Esophagus squamous epithelium (tissue), 4 donors: ENCODE measurements at regions not wholly inside any gene's neighbourhood (a gene's known extent, or its start where the extent isn't known, plus 50 kb on each side); places are given as distances from the start of the nearest gene placed in this dataset.

Source experiments
- POLR2A ChIP-seq, 4 donors: fragments of 450-650 bp; IDR thresholded peaks; one replicate each; pipeline ENCODE4 v1.6.1; 2017; ENCODE audit warnings: antibody characterized with exemption in 4 of 4, mild to moderate bottlenecking in 4 of 4, moderate library complexity in 3 of 4
- TF ChIP-seq, protein P1 (sequence below), 6 experiments: fragments of 450-650 bp in 4 of 6; fragments of 200-600 bp in 2 of 6; sonication (generic) in 2 of 6; IDR thresholded peaks; one replicate each; pipeline ENCODE4 v1.5.1; 2016 to 2019; ENCODE audit warnings: antibody characterized with exemption in 6 of 6, mild to moderate bottlenecking in 4 of 6, moderate library complexity in 4 of 6

DNA sequence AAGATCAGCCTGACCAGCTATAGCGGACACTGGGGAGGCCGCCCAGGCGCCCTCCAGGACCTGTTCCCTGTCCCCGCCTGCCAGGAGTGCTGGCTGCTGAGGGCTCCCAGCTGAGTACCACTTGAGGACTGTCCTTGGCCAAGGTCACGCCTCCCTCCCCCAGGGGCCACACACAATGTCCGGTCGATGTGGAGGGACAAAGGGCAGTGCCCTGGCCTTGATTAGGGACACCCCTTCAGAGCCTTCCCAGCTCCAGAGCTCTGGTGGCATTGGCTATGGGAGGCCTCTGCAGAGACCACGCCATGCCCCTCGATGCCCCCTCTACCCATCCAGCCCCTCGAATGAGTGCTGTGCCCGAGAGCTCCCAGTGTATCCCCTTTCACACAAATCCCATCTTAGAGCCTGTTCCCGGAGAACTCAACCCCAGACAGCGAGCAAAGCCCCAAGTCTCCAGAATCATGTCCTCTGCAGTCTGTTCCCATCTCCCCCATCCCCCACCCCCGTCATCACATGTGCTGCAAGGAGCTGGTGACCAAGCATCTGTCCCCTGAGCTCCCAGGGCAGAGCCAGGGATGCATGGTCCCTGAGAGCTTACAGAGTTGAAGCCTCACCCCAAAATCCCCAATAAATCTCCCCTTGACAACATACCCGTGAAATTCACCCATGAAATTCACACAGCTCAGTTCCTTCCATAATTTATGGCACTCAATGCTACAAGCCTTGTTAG lies 158.9 kb downstream of the NUP210 start:
- TF ChIP-seq, protein P1, sequence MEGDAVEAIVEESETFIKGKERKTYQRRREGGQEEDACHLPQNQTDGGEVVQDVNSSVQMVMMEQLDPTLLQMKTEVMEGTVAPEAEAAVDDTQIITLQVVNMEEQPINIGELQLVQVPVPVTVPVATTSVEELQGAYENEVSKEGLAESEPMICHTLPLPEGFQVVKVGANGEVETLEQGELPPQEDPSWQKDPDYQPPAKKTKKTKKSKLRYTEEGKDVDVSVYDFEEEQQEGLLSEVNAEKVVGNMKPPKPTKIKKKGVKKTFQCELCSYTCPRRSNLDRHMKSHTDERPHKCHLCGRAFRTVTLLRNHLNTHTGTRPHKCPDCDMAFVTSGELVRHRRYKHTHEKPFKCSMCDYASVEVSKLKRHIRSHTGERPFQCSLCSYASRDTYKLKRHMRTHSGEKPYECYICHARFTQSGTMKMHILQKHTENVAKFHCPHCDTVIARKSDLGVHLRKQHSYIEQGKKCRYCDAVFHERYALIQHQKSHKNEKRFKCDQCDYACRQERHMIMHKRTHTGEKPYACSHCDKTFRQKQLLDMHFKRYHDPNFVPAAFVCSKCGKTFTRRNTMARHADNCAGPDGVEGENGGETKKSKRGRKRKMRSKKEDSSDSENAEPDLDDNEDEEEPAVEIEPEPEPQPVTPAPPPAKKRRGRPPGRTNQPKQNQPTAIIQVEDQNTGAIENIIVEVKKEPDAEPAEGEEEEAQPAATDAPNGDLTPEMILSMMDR (IDR thresholded peaks at IDR 0.05): no peak
- TF ChIP-seq POLR2A (IDR thresholded peaks at IDR 0.05): no peak
